ENCODE measurements at regions not wholly inside any gene's neighbourhood (a gene's known extent, or its start where the extent isn't known, plus 50 kb on each side); places are given as distances from the start of the nearest gene placed in this dataset.

DNA sequence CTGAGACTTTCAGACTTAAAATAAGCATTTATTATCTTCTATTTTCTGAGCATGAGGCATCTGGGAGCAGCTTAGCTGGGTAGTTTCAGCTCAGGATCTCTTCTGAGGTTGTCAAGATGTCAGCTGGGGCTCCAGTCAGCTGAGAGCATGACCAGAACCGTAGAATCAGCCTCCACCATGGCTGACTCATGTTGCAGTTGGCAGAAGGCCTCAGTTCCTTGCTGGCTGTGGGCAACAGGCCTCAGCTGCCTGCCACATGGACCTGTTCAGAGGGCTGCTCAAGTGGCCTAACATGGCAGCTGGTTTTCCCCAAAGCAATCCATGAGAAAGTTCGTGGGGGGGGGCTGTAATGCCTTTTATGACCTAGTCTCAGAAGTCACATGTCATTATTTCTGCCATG, 142.3 kb downstream of the LY86 start:
- TF ChIP-seq TCF4 (CRISPR knock-in tag; IDR thresholded peaks at IDR 0.05; ENCODE audit: borderline replicate concordance), result no peak
- no peak for TF ChIP-seq BACH2 (CRISPR knock-in tag; IDR thresholded peaks at IDR 0.05; ENCODE audit: borderline replicate concordance)
- TF ChIP-seq, protein P1, sequence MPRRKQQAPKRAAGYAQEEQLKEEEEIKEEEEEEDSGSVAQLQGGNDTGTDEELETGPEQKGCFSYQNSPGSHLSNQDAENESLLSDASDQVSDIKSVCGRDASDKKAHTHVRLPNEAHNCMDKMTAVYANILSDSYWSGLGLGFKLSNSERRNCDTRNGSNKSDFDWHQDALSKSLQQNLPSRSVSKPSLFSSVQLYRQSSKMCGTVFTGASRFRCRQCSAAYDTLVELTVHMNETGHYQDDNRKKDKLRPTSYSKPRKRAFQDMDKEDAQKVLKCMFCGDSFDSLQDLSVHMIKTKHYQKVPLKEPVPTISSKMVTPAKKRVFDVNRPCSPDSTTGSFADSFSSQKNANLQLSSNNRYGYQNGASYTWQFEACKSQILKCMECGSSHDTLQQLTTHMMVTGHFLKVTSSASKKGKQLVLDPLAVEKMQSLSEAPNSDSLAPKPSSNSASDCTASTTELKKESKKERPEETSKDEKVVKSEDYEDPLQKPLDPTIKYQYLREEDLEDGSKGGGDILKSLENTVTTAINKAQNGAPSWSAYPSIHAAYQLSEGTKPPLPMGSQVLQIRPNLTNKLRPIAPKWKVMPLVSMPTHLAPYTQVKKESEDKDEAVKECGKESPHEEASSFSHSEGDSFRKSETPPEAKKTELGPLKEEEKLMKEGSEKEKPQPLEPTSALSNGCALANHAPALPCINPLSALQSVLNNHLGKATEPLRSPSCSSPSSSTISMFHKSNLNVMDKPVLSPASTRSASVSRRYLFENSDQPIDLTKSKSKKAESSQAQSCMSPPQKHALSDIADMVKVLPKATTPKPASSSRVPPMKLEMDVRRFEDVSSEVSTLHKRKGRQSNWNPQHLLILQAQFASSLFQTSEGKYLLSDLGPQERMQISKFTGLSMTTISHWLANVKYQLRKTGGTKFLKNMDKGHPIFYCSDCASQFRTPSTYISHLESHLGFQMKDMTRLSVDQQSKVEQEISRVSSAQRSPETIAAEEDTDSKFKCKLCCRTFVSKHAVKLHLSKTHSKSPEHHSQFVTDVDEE (CRISPR knock-in tag; IDR thresholded peaks at IDR 0.05), result no peak
- TF ChIP-seq ZNF565 (CRISPR knock-in tag; conservative IDR thresholded peaks at IDR 0.05; ENCODE audit: low read depth), result no peak
- no peak for TF ChIP-seq ARNTL (CRISPR knock-in tag; IDR thresholded peaks at IDR 0.05; ENCODE audit: borderline replicate concordance, low read depth)
- TF ChIP-seq ZC3H10 (CRISPR knock-in tag; IDR thresholded peaks at IDR 0.05), result no peak
- TF ChIP-seq ESRRG (CRISPR knock-in tag; IDR thresholded peaks at IDR 0.05), result no peak
- no peak for TF ChIP-seq GLIS3 (CRISPR knock-in tag; IDR thresholded peaks at IDR 0.05)
- ATAC-seq, result peak; percentile 22; the same call in 1 of the 3 replicates

DNA sequence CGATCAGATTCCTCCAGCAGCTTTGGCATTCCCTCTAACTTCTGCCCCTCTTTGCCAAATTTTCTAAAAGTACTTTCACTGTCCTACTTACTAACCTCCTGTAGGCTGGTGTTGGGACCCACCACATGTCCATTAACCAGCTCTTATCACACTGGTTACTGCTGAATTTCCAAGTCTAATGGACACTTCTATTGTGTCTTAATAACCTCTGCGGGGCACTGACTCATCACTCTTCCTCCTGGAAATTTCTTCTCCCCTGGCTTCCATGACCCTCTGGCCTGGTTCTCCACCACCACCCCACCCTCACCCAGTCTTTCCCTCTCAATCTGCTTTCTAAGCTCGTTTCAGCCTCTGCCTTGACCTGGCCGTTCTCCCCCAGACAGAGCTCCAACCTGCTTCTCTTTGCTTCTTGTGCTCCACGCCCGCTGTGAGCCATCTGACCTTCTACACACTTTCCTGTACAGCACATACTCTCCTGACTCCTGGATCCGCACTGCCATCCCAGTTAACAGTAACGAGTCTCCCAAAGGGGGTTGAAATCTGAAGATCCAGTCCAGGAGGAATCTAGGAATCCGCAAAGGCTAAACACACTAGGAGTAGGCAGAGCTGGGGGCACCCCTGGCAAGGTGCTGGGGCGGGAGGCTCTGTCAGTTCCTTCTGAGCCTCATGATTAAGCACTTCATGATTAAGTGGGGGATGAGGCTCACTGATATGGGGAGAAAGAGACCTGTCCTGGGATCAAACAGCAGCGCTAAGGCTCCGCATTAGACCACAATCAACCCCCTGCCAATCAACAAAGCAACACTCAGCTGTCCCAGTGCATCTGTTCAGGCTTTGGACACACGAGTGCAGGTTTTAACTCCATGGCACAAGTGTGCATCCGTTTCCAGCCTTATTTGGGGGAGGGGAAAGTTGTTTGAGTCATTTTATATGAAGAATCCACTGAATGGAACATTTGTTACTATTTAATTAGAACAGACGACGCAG, 146.3 kb downstream of the LY86 start:
- TF ChIP-seq TOX (CRISPR knock-in tag; IDR thresholded peaks at IDR 0.05; ENCODE audit: borderline replicate concordance) (no peak), ESRRG (CRISPR knock-in tag; IDR thresholded peaks at IDR 0.05) (no peak)
- no peak for ATAC-seq

- no peak for TF ChIP-seq PPARA (CRISPR knock-in tag; IDR thresholded peaks at IDR 0.05; ENCODE audit: borderline replicate concordance)
- no peak for TF ChIP-seq OSR1 (CRISPR knock-in tag; IDR thresholded peaks at IDR 0.05)
- no peak for ATAC-seq
These were observed 148.5 kb downstream of the LY86 start for GRCh38 chr6:6736791-6737654.

DNA sequence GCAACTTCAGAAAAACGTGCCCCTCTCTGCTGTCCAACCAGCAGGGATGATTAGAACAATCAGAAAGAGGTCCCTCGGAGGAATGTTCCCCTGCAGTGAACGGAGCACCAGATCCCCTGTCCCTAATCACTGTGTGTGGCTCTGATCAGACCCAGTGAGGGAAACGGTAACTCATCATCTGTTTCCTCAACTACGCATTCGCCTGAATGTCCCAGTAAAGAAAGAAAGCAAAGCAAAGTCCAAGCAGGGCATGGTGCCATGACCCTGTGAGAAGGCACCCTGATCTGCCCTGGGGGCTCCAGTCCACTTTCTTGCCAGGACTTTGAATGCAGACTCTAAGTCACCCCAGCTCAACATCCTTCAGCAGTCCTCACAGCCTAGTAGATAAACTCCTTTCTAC, 149.2 kb downstream of the LY86 start:
- no peak for TF ChIP-seq CSDC2 (CRISPR knock-in tag; IDR thresholded peaks at IDR 0.05)
- TF ChIP-seq, protein P2, sequence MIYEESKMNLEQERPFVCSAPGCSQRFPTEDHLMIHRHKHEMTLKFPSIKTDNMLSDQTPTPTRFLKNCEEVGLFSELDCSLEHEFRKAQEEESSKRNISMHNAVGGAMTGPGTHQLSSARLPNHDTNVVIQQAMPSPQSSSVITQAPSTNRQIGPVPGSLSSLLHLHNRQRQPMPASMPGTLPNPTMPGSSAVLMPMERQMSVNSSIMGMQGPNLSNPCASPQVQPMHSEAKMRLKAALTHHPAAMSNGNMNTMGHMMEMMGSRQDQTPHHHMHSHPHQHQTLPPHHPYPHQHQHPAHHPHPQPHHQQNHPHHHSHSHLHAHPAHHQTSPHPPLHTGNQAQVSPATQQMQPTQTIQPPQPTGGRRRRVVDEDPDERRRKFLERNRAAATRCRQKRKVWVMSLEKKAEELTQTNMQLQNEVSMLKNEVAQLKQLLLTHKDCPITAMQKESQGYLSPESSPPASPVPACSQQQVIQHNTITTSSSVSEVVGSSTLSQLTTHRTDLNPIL (CRISPR knock-in tag; IDR thresholded peaks at IDR 0.05; ENCODE audit: low read depth), result no peak
- no peak for TF ChIP-seq ISL1 (CRISPR knock-in tag; IDR thresholded peaks at IDR 0.05)
- TF ChIP-seq, protein P3, sequence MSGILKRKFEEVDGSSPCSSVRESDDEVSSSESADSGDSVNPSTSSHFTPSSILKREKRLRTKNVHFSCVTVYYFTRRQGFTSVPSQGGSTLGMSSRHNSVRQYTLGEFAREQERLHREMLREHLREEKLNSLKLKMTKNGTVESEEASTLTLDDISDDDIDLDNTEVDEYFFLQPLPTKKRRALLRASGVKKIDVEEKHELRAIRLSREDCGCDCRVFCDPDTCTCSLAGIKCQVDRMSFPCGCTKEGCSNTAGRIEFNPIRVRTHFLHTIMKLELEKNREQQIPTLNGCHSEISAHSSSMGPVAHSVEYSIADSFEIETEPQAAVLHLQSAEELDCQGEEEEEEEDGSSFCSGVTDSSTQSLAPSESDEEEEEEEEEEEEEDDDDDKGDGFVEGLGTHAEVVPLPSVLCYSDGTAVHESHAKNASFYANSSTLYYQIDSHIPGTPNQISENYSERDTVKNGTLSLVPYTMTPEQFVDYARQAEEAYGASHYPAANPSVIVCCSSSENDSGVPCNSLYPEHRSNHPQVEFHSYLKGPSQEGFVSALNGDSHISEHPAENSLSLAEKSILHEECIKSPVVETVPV (CRISPR knock-in tag; IDR thresholded peaks at IDR 0.05), result no peak
- ATAC-seq, result no peak

- ATAC-seq, result no peak
- TF ChIP-seq PPARA (CRISPR knock-in tag; IDR thresholded peaks at IDR 0.05; ENCODE audit: borderline replicate concordance), result no peak
- TF ChIP-seq GLIS3 (CRISPR knock-in tag; IDR thresholded peaks at IDR 0.05), result no peak
- no peak for TF ChIP-seq ZFP30 (CRISPR knock-in tag; IDR thresholded peaks at IDR 0.05)
- TF ChIP-seq ISL1 (CRISPR knock-in tag; IDR thresholded peaks at IDR 0.05), result no peak
- TF ChIP-seq RARB (CRISPR knock-in tag; IDR thresholded peaks at IDR 0.05), result no peak
- no peak for TF ChIP-seq ZC3H10 (CRISPR knock-in tag; IDR thresholded peaks at IDR 0.05)
- TF ChIP-seq BACH2 (CRISPR knock-in tag; IDR thresholded peaks at IDR 0.05; ENCODE audit: borderline replicate concordance), result no peak
- TF ChIP-seq ZNF8 (CRISPR knock-in tag; IDR thresholded peaks at IDR 0.05), result no peak
- no peak for TF ChIP-seq TCF4 (CRISPR knock-in tag; IDR thresholded peaks at IDR 0.05; ENCODE audit: borderline replicate concordance)
- no peak for TF ChIP-seq ZFP3 (CRISPR knock-in tag; IDR thresholded peaks at IDR 0.05)
- no peak for TF ChIP-seq TOX (CRISPR knock-in tag; IDR thresholded peaks at IDR 0.05; ENCODE audit: borderline replicate concordance)
- TF ChIP-seq, protein P2 (CRISPR knock-in tag; IDR thresholded peaks at IDR 0.05; ENCODE audit: low read depth), result no peak
- TF ChIP-seq, protein P4, sequence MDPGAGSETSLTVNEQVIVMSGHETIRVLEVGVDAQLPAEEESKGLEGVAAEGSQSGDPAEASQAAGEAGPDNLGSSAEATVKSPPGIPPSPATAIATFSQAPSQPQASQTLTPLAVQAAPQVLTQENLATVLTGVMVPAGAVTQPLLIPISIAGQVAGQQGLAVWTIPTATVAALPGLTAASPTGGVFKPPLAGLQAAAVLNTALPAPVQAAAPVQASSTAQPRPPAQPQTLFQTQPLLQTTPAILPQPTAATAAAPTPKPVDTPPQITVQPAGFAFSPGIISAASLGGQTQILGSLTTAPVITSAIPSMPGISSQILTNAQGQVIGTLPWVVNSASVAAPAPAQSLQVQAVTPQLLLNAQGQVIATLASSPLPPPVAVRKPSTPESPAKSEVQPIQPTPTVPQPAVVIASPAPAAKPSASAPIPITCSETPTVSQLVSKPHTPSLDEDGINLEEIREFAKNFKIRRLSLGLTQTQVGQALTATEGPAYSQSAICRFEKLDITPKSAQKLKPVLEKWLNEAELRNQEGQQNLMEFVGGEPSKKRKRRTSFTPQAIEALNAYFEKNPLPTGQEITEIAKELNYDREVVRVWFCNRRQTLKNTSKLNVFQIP (CRISPR knock-in tag; IDR thresholded peaks at IDR 0.05; ENCODE audit: borderline replicate concordance, low read depth), result no peak
- TF ChIP-seq, protein P1 (CRISPR knock-in tag; IDR thresholded peaks at IDR 0.05), result no peak
These were observed 149.6 kb downstream of the LY86 start for GRCh38 chr6:6738108-6738507.

All from SK-N-SH treated with all-trans-retinoic acid at 6 μM for 48 hours (cell line).